GM12878 (cell line): ENCODE measurements at regions not wholly inside any gene's neighbourhood (a gene's known extent, or its start where the extent isn't known, plus 50 kb on each side); places are given as distances from the start of the nearest gene placed in this dataset.

Experiments
- ATAC-seq: fragments of 200-7000 bp; cut with Tn5 transposase; 3 replicates; pipeline ENCODE4 v1.9.1; 2020; ENCODE audit warnings: mild to moderate bottlenecking, moderate library complexity
- BruUV-seq: library from RNA; stranded (reverse); fragments of 400-500 nt; replicated peaks from 2 replicates; lab custom pipeline; 2021; lab: Mats Ljungman, UMichigan
- CTCF ChIA-PET: fragments of 300-600 bp; sonication (Branson Sonifier 250); formaldehyde crosslinking; extraction: SDS; loops from one replicate; lab custom pipeline; 2021; ENCODE audit warnings: inconsistent platforms; lab: Yijun Ruan, JAX
- POLR2A ChIA-PET: fragments of 350-600 bp; formaldehyde crosslinking; extraction: SDS; loops from one replicate; lab custom pipeline; 2021; ENCODE audit warnings: inconsistent platforms; lab: Charles Lee
- RAD21 ChIA-PET: fragments of 300-600 bp; sonication (Branson Sonifier 250); formaldehyde crosslinking; loops from one replicate; lab custom pipeline; 2023; ENCODE audit warnings: antibody characterized with exemption; ENCODE audit not compliant: unreplicated experiment; lab: Charles Lee
- SMC1A ChIA-PET: fragments of 300-600 bp; sonication (Branson Sonifier 250); formaldehyde crosslinking; loops from one replicate; lab custom pipeline; 2023; ENCODE audit not compliant: unreplicated experiment, uncharacterized antibody; lab: Charles Lee
- DNase-seq: peaks from one replicate; pipeline ENCODE4 v3.0.0-alpha.2; 2011; ENCODE audit warnings: low read depth, low spot score
- FAIRE-seq: peaks from 3 replicates; lab custom pipeline; 2011; peaks lifted over from hg19 to GRCh38; lab: Jason Lieb, UNC
- H2AFZ ChIP-seq: 2 replicates; pipeline ENCODE4 v1.6.0; 2011; ENCODE audit warnings: low read depth, low read length, control low read depth; ENCODE audit not compliant: control insufficient read depth
- H3K27ac ChIP-seq: 2 replicates; pipeline ENCODE4 v1.5.1; 2011; ENCODE audit warnings: control low read depth; ENCODE audit not compliant: control insufficient read depth, insufficient read depth
- H3K27me3 ChIP-seq, 2 experiments: replicated peaks in 1 of 2; 2 replicates each; pipeline versions ENCODE4 v1.6.0 to v1.6.1; 2011; ENCODE audit warnings: low read length in 1 of 2; ENCODE audit not compliant: control insufficient read depth in 2 of 2, insufficient read depth in 2 of 2
- H3K36me3 ChIP-seq, 2 experiments: 2 replicates each; pipeline ENCODE4 v1.5.1; 2011; ENCODE audit warnings: low read length in 1 of 2; ENCODE audit not compliant: control insufficient read depth in 2 of 2, insufficient read depth in 2 of 2
- H3K4me1 ChIP-seq: 2 replicates; pipeline ENCODE4 v1.6.1; 2011; ENCODE audit warnings: mild to moderate bottlenecking, low read length, moderate library complexity, mixed read lengths; ENCODE audit not compliant: control insufficient read depth, insufficient read depth
- H3K4me2 ChIP-seq: 2 replicates; pipeline ENCODE4 v1.6.0; 2011; ENCODE audit warnings: control low read depth; ENCODE audit not compliant: control insufficient read depth, insufficient read depth
- H3K4me3 ChIP-seq: fragments of 200-600 bp; sonication (generic); 2 replicates; pipeline ENCODE4 v1.5.1; 2016
- H3K79me2 ChIP-seq: 2 replicates; pipeline ENCODE4 v1.6.0; 2011; ENCODE audit warnings: low read length; ENCODE audit not compliant: control insufficient read depth, insufficient read depth
- H3K9ac ChIP-seq: 2 replicates; pipeline ENCODE4 v1.8.0; 2011; ENCODE audit warnings: low read length, control low read depth, mixed read lengths; ENCODE audit not compliant: control insufficient read depth, insufficient read depth
- H3K9me3 ChIP-seq: replicated peaks from 3 replicates; pipeline ENCODE4 v1.5.1; 2011; ENCODE audit warnings: mild to moderate bottlenecking, low read length; ENCODE audit not compliant: control insufficient read depth, insufficient read depth
- H4K20me1 ChIP-seq: 2 replicates; pipeline ENCODE4 v1.6.0; 2011; ENCODE audit not compliant: control insufficient read depth, insufficient read depth
- ASH2L ChIP-seq: fragments of 300-600, 200-600 bp; sonication (generic); IDR thresholded peaks from 2 replicates; pipeline ENCODE4 v1.6.1; 2017; ENCODE audit warnings: low read depth, mild to moderate bottlenecking, borderline replicate concordance
- EP300 ChIP-seq, 2 experiments: fragments of 150-350 bp in 1 of 2; IDR thresholded peaks; 2 replicates each; pipeline ENCODE4 v1.6.1; 2011 to 2012; ENCODE audit warnings: low read depth in 2 of 2, low read length in 2 of 2, borderline replicate concordance in 1 of 2, improper control_type of control experiment in 1 of 2, inconsistent platforms in 1 of 2; ENCODE audit not compliant: control insufficient read depth in 1 of 2
- FOS ChIP-seq: IDR thresholded peaks from 3 replicates; pipeline ENCODE4 v1.6.1; 2011; ENCODE audit warnings: borderline replicate concordance; ENCODE audit not compliant: insufficient read length; ENCODE audit errors: extremely low read depth
- FOXM1 ChIP-seq: IDR thresholded peaks from 2 replicates; pipeline ENCODE4 v1.6.1; 2012; ENCODE audit warnings: low read depth, mild to moderate bottlenecking, inconsistent platforms, low read length, moderate library complexity
- SMARCA5 ChIP-seq: fragments of 450-650 bp; IDR thresholded peaks from 2 replicates; pipeline ENCODE4 v1.6.1; 2017; ENCODE audit warnings: mild to moderate bottlenecking
- SREBF1 ChIP-seq: IDR thresholded peaks from 2 replicates; pipeline ENCODE4 v1.6.1; 2012; ENCODE audit warnings: mild to moderate bottlenecking, low read length
- SREBF2 ChIP-seq: IDR thresholded peaks from 2 replicates; pipeline ENCODE4 v1.6.1; 2012; ENCODE audit warnings: mild to moderate bottlenecking, low read length
- STAT3 ChIP-seq: IDR thresholded peaks from 2 replicates; pipeline ENCODE4 v1.6.1; 2011; ENCODE audit warnings: low read depth, low read length, improper control_type of control experiment
- TARDBP ChIP-seq: IDR thresholded peaks from 2 replicates; pipeline ENCODE4 v1.6.1; 2016; ENCODE audit warnings: borderline replicate concordance
- TCF7 ChIP-seq: IDR thresholded peaks from 2 replicates; pipeline ENCODE4 v1.6.1; 2014; ENCODE audit warnings: antibody characterized with exemption, borderline replicate concordance
- WGBS: methylation state at CpG from one replicate; pipeline ENCODE4 v1.1.6; 2016; ENCODE audit warnings: low lambda C conversion rate; ENCODE audit not compliant: insufficient replicate concordance, insufficient coverage; ENCODE audit errors: missing lambda C conversion rate; 5-methylcytosine and 5-hydroxymethylcytosine counted together
- in situ Hi-C: fragments of 300-500 bp; cut with MboI; formaldehyde crosslinking; loops from 9 replicates; pipeline ENCODE4 v1.14.3; 2018; ENCODE audit warnings: mixed read lengths
- intact Hi-C: fragments of 100-400 bp; cut with micrococcal nuclease; formaldehyde crosslinking; loops from one replicate; pipeline ENCODE4 v1.14.2; 2022; ENCODE audit not compliant: unreplicated experiment
- TF ChIP-seq, protein P1 (sequence below): IDR thresholded peaks from 2 replicates; pipeline ENCODE4 v1.6.1; 2011; ENCODE audit warnings: low read depth, mild to moderate bottlenecking, low read length, moderate library complexity, borderline replicate concordance; ENCODE audit errors: extremely low read depth
- TF ChIP-seq, protein P2 (sequence below): fragments of 450-650 bp; IDR thresholded peaks from 2 replicates; pipeline ENCODE4 v1.6.1; 2018; ENCODE audit warnings: borderline replicate concordance, mild to moderate bottlenecking; ENCODE audit not compliant: partially characterized antibody

DNA sequence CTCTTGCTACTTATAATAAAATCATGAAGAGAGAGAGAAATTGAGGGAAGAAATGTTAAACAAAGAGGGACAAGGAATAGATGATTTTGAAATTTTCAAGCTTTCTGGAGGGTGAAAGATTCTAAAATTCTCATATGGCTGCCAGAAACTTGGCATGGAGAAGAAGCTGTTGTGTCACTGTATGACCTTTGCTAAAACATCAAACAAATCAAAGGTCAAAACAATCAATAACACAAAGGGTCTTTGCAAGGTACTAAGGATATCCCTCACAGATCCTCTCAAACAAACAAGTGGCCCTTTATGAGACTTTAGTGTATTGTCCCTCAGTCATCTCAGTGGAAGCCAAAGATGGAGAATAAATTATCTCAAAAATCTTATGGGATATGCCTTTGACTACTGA, 1039.2 kb upstream of the MIR17HG start:
- no peak overlapping the region for H3K4me3 ChIP-seq
- no peak for ATAC-seq
- H3K9ac ChIP-seq = no peak overlapping the region
- no peaks in the 10 kb centered on the region for H3K36me3 ChIP-seq
- SMC1A ChIA-PET = no interaction called here
- H3K27ac ChIP-seq = no peak overlapping the region
- no peaks in the 10 kb centered on the region for H3K27me3 ChIP-seq
- TF ChIP-seq SREBF1 (no peak), FOXM1 (no peak), SMARCA5 (no peak), TARDBP (no peak)
- TF ChIP-seq, protein P1, sequence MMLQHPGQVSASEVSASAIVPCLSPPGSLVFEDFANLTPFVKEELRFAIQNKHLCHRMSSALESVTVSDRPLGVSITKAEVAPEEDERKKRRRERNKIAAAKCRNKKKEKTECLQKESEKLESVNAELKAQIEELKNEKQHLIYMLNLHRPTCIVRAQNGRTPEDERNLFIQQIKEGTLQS = no peak
- TF ChIP-seq, protein P2, sequence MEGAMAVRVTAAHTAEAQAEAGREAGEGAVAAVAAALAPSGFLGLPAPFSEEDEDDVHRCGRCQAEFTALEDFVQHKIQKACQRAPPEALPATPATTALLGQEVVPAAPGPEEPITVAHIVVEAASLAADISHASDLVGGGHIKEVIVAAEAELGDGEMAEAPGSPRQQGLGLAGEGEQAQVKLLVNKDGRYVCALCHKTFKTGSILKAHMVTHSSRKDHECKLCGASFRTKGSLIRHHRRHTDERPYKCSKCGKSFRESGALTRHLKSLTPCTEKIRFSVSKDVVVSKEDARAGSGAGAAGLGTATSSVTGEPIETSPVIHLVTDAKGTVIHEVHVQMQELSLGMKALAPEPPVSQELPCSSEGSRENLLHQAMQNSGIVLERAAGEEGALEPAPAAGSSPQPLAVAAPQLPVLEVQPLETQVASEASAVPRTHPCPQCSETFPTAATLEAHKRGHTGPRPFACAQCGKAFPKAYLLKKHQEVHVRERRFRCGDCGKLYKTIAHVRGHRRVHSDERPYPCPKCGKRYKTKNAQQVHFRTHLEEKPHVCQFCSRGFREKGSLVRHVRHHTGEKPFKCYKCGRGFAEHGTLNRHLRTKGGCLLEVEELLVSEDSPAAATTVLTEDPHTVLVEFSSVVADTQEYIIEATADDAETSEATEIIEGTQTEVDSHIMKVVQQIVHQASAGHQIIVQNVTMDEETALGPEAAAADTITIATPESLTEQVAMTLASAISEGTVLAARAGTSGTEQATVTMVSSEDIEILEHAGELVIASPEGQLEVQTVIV = no peak
- RAD21 ChIA-PET = no interaction called here
- H3K4me1 ChIP-seq = no peaks in the 10 kb centered on the region
- H3K79me2 ChIP-seq = no peaks in the 10 kb centered on the region
- H2AFZ ChIP-seq = no peak overlapping the region
- H3K4me2 ChIP-seq = no peak overlapping the region
- H4K20me1 ChIP-seq = no peaks in the 10 kb centered on the region
- DNase-seq = no peak
- intact Hi-C loops (no loop called here), in situ Hi-C loops (no loop called here)
- POLR2A ChIA-PET = no interaction called here
- CTCF ChIA-PET = interaction anchor here (0.7 kb wide), 1 partner anchor 1265 kb away, joined by 3 read pairs; no protein-coding TSS in a partner anchor
- H3K9me3 ChIP-seq = no peaks in the 10 kb centered on the region
- no peak for FAIRE-seq
- BruUV-seq = no TSS peak

DNA sequence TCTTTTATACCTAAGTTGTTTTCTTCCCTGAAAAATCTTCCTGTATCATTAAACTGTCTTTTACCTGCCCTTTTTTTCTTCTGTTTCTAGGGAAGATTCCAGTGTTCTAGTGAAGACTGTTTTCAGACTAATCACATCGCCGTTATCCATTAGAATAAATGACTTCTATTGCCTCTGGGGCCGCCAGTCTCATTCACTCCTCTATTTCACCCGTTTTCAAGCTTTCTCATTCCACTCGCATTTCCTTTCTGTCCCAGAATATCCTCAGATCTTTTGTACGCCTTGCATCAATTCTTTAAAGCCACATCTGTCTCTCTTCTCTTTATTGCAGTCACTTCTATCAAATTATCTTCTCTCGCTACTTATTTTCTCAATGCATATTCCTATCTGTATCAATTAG, 1035.6 kb upstream of the MIR17HG start:
- CTCF ChIA-PET = no interaction called here
- Histone ChIP-seq H3K79me2 (no peaks in the 10 kb centered on the region), H3K27me3 (no peaks in the 10 kb centered on the region), H2AFZ (no peak overlapping the region), H3K27ac (no peak overlapping the region), H3K4me3 (no peak overlapping the region), H3K4me2 (no peak overlapping the region), H4K20me1 (no peaks in the 10 kb centered on the region), H3K36me3 (no peaks in the 10 kb centered on the region), H3K9ac (no peak overlapping the region), H3K4me1 (no peaks in the 10 kb centered on the region), H3K9me3 (no peaks in the 10 kb centered on the region)
- WGBS = 13% methylated on average over 7 of the region's 7 CpGs
- POLR2A ChIA-PET = no interaction called here
- DNase-seq (no peak), ATAC-seq (no peak), FAIRE-seq (no peak)
- intact Hi-C loops = no loop called here
- TF ChIP-seq, protein P1 = no peak
- no peak for TF ChIP-seq FOS
- TF ChIP-seq EP300 (IDR thresholded peaks at IDR 0.05; ENCODE audit: borderline replicate concordance in 1 of 2, control insufficient read depth in 1 of 2, low read depth in 2 of 2, low read length in 2 of 2) = no peak
- no peak for TF ChIP-seq ASH2L
- TF ChIP-seq FOXM1 = no peak
- TF ChIP-seq STAT3 = no peak
- TF ChIP-seq TCF7 = no peak
- TF ChIP-seq SREBF2 = no peak
- BruUV-seq = no TSS peak
- RAD21 ChIA-PET = no interaction called here
- in situ Hi-C loops = no loop called here
- SMC1A ChIA-PET = no interaction called here
